ENCODE measurements at regions not wholly inside any gene's neighbourhood (a gene's known extent, or its start where the extent isn't known, plus 50 kb on each side); places are given as distances from the start of the nearest gene placed in this dataset.
"Not testable (repeated sequence)": the region's sequence is repeated elsewhere in the genome, so short reads cannot be mapped to it uniquely, and the experiment has no call there.

DNA sequence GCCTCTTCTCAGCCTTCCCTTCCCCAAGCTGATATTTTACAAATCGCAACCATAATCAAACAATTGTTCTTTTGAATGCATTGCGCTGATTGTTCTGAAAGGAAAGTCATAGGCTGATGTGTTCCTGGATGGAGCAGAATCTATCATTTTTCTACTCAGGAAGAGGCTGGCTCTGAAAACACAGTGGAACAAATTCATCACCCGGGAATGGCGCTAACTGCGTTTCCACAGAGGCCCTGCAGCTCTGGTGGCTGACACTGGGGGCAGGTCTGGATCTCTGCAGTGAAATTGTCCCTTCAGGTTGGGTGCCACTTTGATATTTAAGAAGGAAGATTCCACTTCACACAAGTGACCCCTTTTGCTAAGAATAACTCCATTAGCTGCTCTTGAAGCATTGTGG lies 1060.8 kb downstream of the UQCRFS1 start:
- no peak for DNase-seq (ENCODE audit: low spot score)

- no peak for DNase-seq (ENCODE audit: low spot score)
These were observed 1062.8 kb downstream of the UQCRFS1 start for GRCh38 chr19:28150129-28150528.

GRCh38 chr19:28148554-28148953 lies 1064.4 kb downstream of the UQCRFS1 start:
- DNase-seq (ENCODE audit: low spot score): no peak

- no peak for DNase-seq (ENCODE audit: low spot score)
These were observed 1070.7 kb downstream of the UQCRFS1 start for GRCh38 chr19:28142258-28142657.

DNA sequence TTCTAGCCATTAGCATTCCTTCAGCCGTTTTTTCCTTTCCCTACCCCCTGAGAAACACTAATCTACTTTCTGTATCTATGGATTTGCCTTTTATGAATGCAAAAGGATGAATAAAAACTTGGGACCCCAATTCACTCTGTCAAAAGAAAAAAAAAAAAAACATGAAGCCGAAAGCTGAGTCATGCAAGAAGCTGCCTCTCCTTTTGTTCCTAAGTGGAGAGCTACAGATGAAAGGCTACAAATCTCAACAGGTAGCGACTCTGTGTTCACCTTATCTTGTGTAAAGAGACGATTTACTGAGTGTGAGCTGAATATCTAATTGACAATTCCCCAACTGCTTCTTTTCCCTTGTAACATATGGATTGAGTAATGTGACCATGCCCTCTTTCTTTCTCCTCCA lies 1072.8 kb downstream of the UQCRFS1 start:
- DNase-seq (ENCODE audit: low spot score): no peak

- no peak for DNase-seq (ENCODE audit: low spot score)
These were observed 1075.2 kb downstream of the UQCRFS1 start for GRCh38 chr19:28137772-28138171.

DNA sequence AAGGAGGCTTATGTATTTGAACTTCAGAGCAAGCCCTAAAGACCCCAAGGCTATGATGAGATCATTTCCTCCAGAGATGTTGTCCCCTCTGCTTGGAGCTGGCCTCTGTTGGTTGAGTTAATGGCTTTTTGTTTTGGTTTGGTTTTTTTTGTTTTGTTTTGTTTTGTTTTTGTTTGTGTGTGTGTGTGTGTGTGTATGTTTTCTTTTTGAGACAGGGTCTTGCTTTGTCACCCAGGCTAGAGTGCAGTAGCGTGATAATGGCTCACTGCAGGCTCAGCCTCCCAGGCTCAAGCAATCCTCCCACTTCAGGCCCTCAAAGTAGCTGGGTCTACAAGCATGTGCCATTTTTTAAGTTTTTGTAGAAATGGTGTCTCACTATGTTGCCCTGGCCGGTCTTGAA lies 1076.2 kb downstream of the UQCRFS1 start:
- no peak for DNase-seq (ENCODE audit: low spot score)

DNA sequence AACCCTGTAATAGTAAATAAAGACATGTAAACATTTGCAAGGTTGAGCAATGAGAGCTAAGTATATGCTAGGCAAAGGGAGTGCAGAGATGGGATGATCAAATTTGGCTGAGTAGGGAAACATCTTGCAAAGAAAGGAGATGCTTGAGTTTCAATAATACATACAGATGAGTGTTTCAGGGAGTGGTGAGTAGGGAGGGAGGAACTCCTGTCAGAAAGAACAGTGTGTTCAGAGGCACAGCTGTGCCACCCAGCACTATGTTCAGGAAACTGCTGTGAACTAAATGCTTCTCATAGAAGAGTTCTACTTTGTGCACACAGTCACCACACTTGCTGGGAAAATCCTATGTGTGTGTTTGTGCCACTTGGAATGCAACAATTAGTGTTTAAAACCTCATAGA lies 1077.1 kb downstream of the UQCRFS1 start:
- DNase-seq (ENCODE audit: low spot score): no peak

DNA sequence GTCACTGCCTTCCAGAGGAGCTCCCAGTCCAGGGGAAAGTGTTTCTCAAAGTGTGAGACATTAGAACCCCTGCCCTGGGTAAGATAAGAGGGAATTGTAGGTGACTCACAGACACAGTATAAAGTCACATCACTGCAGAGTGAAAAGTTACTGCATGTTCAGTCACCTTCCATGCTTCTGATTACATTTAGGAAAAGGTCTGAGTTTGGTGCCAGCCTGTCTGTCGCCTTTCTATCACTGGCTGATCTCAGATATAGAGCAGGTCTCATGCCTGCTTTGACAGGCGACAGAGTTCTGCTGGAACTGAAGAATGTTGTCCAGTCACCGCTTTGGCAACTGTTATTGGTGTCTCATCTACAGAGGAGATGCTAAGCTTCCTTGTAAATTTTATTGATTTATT lies 1078.6 kb downstream of the UQCRFS1 start:
- no peak for DNase-seq (ENCODE audit: low spot score)

- DNase-seq (ENCODE audit: low spot score): not testable (repeated sequence)
These were observed 1082.1 kb downstream of the UQCRFS1 start for GRCh38 chr19:28130881-28131280.

GRCh38 chr19:28130066-28130511 lies 1082.9 kb downstream of the UQCRFS1 start:
- DNase-seq (ENCODE audit: low spot score): no peak

- no peak for DNase-seq (ENCODE audit: low spot score)
These were observed 1084.6 kb downstream of the UQCRFS1 start for GRCh38 chr19:28128341-28128740.

DNA sequence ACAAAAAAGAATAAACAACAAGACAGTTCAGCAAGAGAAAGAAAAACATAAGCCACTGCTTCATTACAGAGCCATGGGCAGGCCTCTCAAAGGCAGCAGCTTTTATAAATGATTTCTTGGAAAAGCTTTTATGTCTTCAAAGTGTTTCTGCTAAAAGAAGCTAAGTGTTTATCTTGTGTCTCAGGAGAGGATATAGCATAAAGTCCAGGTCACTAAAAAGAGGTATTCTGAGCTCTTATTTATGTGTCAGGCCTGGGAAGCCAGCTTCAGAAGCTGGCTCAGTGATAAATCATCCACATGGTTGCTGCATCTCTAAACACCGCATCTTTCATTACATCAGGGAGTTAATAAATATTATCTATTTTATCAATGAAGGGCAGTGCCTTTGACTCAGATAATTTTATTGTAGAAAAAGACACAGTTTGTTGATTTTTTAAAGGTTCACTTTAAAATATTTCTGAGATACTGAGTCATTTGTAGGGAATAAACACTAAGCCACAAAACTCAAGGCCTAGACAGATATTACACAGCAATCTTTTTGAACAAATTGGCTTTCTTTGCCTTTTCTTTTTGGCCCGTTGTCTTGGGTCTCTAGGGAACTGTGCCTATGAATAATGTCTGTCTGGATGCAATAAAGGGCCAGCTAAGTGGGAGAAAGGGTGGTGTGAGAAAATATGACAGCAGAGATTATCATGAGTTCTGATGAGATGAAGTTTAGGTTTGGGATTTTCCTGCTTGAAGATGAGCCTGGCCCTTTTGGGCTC lies 1086.6 kb downstream of the UQCRFS1 start:
- no peak for DNase-seq (ENCODE audit: low spot score)

DNA sequence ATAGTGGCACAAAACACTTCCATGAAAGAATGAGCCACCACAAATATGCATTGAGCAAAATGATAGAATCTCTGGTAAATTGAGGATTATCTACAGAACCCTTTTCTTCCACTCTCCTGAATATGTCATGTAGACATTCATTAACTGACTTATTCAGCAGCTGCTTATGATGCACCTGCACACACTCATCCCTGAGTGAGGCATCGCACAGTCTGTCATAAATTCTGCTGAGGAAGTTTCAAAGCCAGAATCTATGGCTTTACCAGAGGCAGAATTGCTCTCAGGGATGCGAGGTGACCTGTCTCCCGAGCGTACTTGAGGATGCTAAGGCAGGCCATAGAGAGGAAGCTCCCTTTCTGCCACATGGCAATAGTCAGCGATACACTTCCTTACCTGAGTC lies 1090.2 kb downstream of the UQCRFS1 start:
- no peak for DNase-seq (ENCODE audit: low spot score)

DNA sequence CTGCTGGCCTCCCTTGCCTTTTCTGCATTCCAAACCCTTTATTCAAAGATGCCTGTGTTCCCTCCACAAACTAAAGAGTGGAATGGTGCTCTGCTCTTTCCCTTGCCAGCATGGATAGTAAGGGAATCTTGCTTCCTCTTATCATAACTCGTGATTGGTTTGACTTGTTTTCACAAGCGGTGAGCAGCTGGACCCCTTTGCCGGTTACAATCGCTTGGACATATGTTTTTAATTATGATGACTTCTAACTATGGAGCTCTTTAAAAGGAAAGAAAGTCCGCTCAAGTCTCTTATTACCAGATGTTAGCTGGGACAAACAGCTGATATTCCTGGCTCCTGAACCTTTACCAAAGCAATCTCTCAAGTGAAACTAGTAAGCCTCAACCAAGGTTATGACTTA lies 1094.7 kb downstream of the UQCRFS1 start:
- DNase-seq (ENCODE audit: low spot score): no peak

DNA sequence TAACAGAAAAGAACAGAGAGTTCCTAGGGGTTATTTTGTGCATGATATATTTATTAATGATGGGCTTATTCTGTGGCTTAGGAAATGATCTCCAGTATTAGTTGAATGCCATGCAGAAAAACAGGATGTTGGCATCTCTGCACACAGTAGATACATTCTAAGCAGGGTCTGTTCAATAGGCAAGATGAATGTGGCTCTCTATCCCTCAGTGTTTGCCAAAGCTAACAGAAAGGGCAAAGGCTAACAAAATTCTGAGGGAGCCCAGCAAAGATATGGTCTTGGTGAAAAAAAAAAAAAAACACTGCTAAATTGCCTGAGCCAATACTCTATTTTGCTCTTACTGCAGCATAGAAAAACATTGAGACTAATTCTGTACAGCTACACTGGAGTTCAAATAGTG lies 1095.8 kb downstream of the UQCRFS1 start:
- DNase-seq (ENCODE audit: low spot score): no peak

- not testable (repeated sequence) for DNase-seq (ENCODE audit: low spot score)
These were observed 1096.6 kb downstream of the UQCRFS1 start for GRCh38 chr19:28116379-28116778.

DNA sequence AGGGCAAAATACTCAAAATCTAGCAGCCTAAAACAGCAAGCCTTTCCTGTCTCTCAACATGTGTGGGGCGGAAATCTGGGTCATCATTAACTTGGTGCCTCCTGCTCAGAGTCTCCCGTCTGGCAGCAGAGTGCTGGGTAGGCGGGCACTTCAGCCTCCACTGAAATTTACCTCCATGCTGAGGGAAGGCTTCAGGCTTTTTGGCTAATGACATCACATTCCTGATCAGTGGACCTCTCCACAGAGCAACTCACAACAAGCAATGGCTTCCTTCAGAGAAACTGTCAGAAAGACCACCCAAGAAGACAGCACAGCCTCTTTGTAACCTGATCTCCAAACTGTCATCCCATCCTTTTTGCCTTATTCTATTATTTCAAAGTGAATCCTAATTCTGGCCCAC lies 1109.0 kb downstream of the UQCRFS1 start:
- DNase-seq (ENCODE audit: low spot score): no peak

GRCh38 chr19:28084659-28085157 lies 1128.2 kb downstream of the UQCRFS1 start:
- not testable (repeated sequence) for DNase-seq (ENCODE audit: low spot score)

DNA sequence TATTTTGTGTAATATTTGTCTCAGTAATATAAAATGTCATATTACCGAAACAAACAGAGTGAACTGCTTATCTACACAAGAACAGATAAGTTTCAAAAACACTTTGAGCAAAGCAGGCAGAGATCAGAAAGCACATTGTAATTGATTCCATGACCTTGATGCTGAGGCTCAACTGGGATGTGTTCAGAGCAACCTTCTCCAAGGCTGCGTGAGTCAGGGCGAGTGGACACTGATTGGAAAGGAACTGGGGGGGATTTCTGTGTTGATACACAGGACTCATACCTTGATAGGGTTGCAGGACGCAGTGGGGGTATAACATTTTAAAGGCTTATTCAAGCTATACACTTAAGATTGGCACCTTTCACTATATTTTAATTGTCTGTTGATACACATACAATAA lies 1136.3 kb downstream of the UQCRFS1 start:
- no peak for DNase-seq (ENCODE audit: low spot score)

GRCh38 chr19:28075229-28075628 lies 1137.7 kb downstream of the UQCRFS1 start:
- DNase-seq (ENCODE audit: low spot score): no peak

GRCh38 chr19:28074773-28075172 lies 1138.2 kb downstream of the UQCRFS1 start:
- no peak for DNase-seq (ENCODE audit: low spot score)

DNA sequence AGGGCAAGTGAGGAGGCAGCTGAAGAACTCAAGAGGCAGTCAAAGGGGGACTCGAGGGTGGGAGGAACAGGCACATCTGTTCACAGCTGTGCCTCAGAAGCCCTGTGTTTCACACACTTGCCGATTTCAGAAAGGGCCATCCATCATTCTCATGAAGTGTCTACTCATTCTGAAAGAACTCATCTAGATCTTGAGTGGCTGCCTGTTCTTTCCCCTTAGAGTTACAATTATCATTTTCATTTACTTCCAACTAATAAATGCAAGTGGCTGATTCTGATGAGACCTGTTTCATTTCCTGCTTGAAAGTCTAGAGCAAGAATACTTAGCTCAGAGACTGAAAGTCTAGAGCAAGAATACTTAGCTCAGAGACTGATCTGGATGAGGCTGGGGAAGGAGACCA lies 1145.1 kb downstream of the UQCRFS1 start:
- DNase-seq (ENCODE audit: low spot score): no peak

DNA sequence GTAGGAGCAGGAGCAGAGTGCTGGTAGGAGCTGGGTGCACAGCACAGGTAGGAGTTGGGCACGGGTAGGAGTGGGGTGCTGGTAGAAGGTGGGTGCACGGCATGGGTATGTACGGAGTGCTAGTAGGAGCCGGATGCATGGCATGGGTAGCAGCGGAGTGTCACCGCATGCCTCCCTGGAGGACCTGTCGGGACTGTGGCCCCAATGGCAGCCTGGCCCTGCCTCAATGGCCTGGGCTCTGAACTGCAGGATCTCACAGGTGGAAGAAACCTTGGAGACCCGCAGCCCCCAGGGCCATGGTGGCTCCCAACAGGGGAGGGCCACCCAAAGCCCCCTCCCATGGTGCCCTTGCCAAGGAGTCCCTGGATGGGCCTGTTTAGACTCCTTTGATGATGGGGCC lies 1146.0 kb downstream of the UQCRFS1 start:
- no peak for DNase-seq (ENCODE audit: low spot score)
